ENCODE measurements at regions not wholly inside any gene's neighbourhood (a gene's known extent, or its start where the extent isn't known, plus 50 kb on each side); places are given as distances from the start of the nearest gene placed in this dataset.

DNA sequence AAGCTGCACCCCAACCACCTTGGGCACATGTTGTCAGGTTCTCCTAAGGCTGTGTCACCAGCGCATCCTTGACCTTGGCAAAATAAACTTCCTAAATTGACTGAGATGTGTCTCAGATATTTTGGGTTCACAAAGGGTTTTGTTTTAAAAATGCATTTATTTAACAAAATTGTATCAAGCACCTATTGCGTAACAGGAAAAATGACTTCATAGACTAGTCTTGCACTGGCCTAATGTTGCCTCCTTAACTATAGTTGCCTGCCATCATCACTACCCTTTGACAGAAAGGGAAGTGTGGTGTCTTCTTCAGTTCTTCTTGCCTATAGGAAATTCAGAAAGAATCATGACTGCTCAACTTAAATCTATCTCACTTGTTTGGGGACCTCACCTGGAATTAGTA lies 374.2 kb downstream of the SH2D1A start:
- TF ChIP-seq EZH2 (IDR thresholded peaks at IDR 0.05; ENCODE audit: low read length, unreplicated experiment) (no peak), CTCF (conservative IDR thresholded peaks at IDR 0.05; ENCODE audit: low read depth, low read length) (no peak)

All from PC-3 (cell line).